ENCODE measurements at regions not wholly inside any gene's neighbourhood (a gene's known extent, or its start where the extent isn't known, plus 50 kb on each side); places are given as distances from the start of the nearest gene placed in this dataset.

DNA sequence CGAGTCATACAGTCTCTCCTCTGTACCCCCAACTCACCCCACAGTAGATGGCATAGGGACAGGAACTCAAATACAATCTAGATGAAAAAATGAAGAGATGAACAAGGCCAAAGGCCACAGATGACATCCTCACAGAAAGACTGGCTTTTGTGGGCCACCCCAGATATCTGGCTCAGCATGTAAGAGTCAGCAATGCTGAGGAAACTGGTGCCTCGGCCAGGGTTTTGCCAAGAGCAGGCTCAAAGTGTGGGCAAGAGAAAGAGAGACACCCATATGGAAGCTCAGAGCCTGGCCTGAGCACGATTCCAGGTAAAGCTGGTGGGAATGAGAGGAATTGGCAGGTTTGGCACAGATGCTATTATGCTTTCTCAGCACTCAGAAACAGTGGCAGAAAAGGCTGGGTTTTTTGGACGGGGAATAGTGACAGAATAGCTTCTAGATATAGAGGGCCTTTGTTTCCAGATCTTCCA is 460.6 kb downstream of the FOXO1 start:
- TF ChIP-seq EP300 (IDR thresholded peaks at IDR 0.05) (no peak), CTCF (IDR thresholded peaks at IDR 0.05) (no peak)
